Activated CD4-positive, alpha-beta T cell treated with anti-CD3 and anti-CD28 coated beads, Interleukin-10, Interleukin-2, amounts not matched to agents 100 ng/mL and 50 ng/mL, durations not matched to agents 16 hours and 8 hours (primary cell): ENCODE measurements at regions not wholly inside any gene's neighbourhood (a gene's known extent, or its start where the extent isn't known, plus 50 kb on each side); places are given as distances from the start of the nearest gene placed in this dataset.

Experiments
- DNase-seq: peaks from one replicate; pipeline ENCODE4 v3.0.0-alpha.2; 2020

DNA sequence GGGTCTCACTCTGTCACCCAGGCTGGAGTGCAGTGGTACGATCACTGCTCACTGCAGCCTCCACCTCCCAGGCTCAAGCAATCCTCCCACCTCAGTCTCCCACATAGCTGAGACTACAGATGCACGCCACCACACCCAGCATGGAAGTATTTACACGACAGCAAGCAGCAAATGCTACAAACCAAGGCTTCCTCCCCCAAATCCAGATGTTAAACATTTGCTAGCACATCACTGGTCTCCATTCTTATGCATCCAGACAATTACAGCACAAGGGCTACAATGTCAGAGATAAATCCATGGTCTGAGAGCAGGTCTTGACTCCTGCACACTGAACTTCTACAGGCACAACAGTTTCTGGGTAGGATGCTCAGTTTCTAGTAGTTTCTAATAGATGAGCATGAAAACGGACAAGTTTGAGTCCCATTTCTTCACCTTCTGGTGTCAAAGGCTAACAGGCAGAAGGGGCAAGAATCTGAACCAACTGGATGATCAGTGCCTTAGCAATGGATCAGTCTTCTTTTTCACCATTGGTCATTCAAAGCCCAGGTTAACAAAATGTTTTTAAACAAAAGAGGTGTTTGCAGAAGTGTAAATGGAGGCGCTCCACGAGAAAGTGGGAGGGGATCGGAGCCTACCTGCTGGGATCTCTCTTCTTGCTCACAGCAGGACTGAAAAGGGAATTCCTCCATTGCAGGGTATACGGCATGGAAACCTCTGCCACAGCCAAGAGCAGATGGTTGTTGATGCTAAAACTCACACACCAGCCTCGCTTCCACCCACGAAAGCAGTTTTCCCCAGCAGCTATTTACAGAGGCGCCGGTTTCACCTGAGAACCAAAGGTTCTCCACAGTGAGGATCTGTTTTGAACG lies 135.0 kb upstream of the ARL4C start:
- no peak for DNase-seq

DNA sequence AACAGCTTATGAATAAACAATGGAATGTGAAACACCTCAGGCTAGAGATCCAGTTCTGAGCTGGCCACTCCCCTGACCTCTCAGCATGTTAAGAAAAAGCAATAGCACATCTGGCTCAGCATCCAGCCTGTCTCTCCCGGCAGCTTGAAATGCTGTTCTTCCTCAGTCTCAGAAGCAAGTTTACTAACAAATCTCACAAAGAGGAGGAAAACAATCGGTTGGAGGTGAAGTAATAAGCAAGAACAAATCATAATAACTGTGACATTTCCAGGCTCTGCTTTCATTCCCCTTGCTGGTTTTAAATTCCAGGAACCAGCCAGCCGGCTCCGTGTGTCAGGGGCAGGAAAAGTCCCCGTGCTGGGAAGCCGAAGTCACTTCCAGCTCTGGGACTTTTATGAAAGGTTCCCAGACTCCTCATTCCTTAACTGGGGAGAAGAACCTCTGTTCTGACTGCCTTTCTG lies 133.9 kb upstream of the ARL4C start:
- no peak for DNase-seq

DNA sequence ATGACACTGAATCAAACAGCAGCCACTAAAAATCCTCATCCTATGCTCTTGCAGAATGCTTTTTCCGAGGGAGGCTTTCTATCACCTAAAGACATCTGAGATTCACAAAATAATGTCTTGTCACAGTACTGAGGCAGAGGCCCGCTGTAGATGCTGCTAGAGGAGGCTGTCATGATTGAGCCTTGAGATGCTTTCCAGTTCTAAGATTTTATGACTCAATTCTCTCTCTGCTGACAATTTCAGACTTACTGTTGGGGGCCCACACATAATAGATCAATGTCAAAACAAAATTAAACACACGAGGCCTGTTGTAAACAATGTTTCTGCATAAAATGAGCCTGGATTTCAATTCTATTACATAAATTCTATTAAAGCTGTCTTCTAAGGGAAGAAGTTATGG lies 132.7 kb upstream of the ARL4C start:
- no peak for DNase-seq

DNA sequence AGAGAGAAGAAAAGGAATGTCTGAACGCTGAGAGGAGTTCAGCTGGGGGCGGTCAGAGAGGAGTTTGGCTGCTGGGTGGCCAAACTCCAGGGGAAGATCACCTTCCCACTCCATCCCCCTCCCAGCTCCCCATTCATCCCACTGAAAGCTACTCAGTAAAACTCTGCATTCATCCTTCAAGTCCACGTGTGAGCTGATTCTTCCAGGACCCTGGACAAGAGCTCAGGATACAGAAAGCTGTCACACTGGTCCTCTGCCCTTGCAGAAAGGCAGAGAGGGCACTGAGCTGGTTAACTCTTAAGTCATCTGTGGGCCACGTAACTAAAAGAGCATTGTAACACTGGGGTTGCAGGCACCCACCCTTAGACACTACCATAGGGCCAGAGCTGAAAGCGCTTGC lies 132.1 kb upstream of the ARL4C start:
- DNase-seq, result no peak

DNA sequence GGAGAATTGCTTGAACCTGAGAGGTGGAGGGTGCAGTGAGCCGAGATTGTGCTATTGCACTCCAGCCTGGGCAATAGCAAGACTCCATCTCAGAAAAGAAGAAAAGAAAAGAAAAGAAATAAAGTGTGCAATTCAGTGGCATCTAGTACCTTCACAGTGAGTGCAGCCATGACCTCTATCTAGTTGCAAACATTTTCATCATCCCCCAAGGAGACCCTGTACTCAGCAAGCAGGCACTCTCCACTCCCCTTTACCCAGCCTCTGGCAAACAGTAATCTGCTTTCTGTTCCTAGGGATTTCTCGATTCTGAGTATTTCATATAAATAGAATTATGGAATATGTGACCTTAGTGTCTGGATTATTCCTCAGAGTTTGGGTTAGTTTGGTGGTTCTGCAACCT lies 130.4 kb upstream of the ARL4C start:
- no peak for DNase-seq

DNA sequence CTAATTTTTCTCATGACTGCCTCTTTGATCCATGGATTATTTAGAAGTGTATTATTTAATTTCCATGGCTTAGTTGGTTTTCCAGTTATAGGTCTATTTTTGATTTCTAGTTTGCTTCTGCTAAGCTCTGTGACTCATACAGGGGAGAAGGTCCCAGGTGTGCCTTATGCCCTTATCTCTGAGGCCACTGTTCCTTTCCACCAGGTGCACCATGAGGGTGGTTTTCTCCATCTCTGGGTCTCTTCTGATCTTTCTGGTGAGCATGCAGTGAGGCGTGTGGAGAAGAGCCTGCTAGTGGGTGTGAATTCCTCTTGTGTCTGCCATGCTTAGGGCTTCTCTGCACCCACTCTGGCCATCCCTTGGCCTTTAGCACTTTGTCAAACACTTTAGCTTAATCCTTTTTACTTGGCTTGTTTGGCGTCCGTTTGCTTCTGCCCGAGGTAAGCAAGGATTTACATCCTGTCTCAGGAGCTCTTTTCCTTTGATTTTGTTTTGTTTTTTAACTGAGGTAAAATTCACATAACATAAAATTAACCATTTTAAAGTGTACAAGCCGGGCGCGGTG lies 129.8 kb upstream of the ARL4C start:
- no peak for DNase-seq

DNA sequence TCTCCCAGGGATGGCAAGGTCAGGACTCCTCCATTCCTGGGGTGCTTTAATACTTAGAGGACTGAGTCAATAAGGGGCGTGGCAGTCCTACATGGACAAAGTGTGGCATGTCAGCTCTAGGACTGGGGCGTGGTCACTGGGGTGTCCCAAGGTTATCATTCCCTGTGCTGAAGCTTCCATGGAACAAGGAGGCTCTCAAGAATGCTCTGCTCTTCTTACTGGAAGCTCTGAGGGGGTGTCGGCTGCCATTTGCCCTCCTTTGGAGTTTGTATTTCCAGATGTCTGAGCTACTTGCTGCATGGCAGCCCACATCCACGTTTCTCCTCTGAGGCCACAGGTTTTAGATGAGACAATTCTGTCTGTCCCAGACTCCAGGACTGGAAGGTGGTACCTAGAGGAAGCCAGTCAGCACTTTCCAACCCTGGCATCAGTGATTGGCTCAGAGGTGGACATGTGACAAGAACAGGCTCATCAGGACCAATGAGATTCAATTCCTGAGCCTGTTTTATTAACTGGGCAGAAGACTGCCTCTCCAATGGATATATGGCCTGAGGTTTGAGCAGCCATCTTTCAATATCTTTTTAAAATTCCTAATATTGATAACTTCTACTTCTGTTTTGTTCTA lies 128.9 kb upstream of the ARL4C start:
- no peak for DNase-seq

DNA sequence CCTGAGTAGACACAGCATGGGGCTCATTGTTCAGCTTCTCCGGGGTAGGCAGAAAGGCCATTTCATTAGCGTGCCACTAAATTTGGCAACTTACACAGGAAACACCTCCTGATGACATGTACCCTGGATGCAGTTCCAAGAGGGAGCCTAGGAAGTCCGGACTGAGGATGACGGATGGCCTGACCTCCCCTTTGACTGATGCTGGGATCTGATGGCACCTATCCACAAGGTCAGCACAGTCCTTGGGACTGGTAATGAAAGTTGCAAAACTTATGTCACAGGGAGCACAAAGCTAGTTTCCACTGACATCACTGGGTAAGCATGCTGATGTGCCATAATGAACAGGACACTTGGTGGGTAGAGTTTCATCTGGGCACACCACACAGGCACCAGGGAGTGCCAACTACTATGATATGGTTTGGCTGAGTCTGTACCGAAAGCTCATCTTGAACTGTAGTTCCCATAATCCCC lies 126.7 kb upstream of the ARL4C start:
- no peak for DNase-seq

DNA sequence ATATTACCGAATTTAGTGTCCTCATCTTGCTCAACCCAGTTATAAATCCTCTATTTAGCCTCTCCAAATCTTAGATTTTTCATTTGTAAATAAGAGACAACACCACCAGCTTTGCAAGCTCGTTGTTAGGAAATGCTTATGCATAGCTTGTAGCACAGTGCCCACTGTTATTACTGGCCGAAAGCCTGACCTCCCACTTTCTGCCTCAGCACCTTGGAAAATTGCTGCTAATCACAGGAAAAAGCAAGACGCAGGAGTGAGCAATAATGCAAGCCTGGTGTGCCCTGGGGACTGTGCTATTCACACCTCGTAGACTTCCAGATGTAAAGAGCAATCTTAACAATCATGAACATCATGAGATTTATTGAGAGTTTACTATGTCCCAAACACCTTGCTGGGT lies 124.2 kb upstream of the ARL4C start:
- no peak for DNase-seq

DNA sequence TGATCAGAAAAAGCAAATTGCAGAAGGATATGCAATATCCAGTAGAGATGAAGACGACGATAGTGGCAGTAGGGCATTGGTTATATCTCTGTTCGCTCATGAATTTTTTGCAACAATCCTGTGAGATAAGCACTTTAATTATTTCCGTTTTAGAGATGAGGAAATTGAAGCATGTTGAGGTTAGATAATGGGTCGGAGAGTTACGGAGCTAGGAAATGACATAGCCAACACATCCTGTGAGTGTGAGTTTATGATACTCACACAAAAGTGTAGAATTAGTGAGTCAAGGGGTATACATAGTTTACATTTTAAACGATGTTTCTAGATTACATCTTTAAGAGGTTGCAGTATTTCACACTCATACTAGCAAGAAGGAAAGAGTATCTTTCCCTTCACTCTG lies 123.1 kb upstream of the ARL4C start:
- DNase-seq, result no peak

DNA sequence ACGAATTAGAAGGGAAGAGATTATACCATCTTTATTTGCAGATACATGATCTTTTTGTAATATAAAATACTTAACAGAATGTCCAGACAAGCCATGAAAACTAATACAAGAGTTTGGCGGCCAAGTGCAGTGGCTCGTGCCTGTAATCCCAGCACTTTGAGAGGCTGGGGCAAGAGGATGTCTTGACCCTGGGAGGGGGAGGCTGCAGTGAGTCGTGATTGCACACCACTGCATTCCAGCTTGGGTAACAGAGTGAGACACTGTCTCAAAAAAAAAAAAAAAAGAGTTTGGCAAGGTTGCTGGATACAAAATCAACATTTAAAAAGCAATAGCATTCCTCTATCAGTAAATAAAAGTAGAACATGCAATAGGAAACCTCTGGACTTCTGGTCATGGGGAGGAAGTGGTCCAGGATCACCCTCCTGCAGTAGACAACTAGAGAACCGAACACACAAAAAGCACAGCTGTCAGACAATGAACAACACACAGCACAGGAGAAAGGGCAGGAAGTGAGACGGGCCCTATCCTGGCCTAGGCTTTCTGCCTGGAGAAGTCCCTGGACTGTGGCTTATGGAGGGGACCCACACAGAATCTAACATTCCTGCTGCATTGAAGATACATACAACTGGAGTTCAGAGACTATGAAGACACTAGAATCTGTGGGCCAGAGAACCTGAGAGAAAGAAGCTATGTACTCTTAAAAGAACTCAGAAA lies 118.9 kb upstream of the ARL4C start:
- DNase-seq, result no peak

DNA sequence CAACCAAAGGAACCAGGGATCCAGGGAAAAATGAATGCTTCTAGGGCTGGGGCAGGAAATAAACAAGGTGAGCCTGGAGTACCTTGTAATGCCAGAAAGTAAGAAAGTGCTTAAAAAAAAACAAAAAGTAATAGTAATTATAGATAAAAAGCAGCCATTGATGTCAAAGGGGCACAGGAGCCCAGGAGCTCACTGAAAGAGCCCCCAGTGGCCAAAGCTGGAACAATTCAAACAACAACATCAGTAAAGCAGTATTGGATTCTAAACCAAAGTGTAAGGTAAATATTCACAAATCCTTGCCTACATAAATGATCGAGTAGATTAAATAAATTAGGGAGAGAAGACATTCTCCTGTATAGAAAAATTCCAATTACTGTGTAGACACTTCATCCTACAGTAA lies 114.3 kb upstream of the ARL4C start:
- peak; percentile 7 for DNase-seq

DNA sequence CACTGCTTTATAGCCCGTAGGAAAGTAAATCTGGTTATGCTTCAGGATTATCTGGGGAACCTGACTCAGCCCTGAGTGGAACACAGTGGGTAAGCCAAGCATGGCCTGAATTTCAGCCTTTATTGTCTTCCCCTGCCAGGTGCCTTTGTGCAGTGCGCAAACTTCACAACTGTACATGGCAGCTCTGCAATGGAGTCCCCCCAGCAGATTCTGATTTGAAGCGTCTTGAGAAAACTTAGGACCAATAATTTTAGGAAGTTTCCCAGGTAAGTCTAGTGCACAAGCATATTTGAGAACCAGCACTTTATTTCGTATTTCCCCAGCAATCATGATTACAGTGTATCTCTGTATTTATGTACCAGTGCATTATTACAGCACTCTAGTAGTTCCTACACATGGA lies 112.1 kb upstream of the ARL4C start:
- no peak for DNase-seq

DNA sequence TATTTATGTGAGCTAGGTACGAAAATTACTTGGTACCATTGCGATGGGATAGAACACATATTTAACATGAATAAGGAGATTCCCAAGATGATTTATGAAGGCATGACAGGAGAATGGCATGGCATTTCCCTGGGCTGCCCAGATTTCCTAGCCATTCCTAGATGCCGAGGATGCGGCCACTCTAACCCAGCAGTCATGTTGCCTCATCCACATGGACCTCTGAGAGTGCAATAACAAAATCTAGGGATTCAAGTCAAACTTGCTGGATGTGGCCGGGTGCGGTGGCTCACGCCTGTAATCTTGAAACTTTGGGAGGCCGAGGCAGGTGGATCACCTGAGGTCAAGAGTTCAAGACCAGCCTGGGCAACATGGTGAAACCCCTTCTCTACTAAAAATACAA lies 110.8 kb upstream of the ARL4C start:
- DNase-seq, result no peak

DNA sequence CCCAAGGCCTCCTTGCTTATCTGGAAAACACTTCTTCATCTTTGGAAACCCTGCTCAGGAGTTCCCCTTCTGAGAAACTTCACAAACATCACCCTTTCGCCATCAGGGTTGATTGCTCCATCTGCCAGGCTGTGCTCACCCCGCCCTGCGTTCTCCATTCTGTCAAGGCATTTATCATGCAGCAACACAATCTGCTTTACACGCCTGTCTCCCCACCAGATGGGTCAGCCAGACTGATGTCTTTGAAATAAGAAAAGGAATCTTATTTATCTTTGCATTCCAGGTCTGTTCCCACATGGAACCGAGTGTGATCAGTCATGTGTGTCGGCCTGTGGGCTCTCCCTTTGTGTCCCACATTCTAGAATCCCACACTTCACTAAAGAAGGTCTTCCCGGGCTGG lies 110.0 kb upstream of the ARL4C start:
- DNase-seq, result no peak

DNA sequence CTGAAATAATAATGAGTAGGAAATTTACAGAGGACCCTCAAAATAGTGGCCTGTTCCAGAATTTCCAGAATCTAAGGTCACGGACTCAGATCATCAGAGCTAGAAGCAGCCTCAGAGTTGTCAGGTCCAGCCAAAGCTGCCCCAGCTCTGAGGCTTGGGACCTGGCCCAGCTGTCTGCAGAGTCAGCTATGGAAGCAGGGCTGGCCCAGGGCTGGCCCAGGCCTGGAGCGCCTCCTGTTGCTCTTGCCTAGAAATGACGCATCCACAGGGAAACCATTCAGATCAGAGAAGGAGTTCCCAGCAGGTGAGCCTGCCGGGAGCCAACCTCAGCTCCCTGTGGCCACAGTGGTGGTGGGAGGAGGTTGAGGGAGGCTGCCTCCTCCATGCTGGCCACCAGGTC lies 106.7 kb upstream of the ARL4C start:
- DNase-seq, result no peak

DNA sequence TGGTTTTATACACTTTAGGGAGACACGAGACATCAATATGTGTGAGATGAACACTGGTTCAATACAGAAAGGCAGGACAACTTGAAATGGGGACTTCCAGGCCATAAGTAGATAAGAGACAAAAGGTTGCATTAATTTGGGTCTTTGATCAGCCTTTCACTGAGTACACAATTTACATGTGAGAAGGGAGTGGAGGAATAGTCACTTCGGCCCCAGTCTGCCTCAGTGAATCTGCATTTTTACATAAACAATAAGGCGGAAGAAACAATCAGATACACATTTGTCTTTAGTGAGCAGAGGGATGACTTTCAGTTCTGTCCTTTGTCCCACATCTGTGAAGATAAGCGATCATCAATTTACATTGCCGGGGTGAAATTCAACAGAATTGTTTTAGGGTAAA lies 104.3 kb upstream of the ARL4C start:
- DNase-seq, result no peak

DNA sequence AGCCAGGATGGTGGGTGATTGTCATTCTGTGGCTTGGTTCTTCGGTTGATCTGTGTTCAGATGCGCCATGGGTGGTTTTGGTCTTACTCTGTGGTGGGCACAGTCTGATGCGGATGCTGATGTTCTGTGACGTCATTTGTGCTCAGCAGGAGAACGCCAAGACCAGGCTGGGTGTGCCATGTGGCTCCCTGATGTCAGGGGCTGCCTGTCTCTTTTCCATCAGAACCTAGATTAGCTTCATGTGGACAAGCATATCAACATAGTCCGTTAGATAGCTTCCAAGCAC lies 100.6 kb upstream of the ARL4C start:
- DNase-seq, result no peak

DNA sequence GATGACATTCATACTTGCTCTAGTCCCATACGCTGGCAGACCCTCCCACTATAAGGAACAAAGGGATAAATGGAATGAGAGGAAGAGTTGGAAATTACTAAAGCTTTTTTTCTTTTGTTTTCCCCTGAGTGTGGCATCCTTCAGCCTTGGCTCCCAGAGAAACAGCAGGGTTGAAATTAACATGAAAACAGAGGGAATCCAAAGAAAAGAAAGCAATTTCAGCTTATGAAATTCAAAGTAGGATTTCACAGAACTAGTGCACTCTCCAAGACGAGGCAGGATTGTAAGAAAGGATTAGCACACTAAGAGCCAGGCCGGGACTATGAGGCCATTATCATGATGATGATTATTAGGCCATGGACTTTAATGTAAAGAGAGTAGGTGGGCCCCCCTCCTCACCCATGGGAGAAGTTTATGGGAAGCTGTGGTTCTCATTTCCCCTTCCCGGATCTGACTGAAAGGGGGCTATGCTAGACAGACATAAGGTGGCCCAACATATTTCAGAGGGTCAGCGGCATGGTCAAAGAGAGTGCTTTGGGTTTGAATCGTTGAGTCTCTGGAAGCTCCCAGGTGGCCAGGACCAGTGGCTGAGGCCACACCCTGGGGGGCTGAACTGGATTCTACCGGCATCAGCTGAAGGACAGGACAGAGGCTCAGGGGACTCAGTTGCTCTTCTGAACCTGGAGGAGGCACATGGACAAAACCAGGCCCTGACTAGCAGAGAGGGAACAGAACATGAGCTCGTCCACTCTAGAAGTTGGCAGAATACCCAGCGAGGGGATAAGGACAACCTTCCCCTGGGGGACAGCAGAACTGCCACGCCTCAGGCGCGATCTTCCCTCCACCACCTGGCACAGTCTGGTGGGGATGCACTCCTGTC lies 100.1 kb upstream of the ARL4C start:
- DNase-seq, result no peak

DNA sequence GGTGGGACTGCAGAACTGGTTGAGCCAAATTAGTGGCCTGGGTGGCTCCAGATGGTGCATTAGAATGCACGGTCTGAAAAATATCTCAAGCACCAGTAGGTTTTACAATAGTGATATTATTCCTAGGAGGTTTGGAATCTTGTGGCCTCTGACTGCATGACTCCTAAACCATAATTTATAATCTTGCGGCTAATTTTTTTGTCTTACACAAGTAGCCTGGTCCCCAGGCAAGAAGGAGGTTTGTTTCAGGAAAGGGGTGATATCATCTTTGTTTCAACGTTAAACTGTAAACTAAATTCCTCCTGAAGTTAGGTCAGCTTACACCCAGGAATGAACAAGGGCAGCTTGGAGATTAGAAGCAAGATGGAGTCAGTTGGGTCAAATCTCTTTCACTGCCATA lies 98.9 kb upstream of the ARL4C start:
- DNase-seq, result no peak

DNA sequence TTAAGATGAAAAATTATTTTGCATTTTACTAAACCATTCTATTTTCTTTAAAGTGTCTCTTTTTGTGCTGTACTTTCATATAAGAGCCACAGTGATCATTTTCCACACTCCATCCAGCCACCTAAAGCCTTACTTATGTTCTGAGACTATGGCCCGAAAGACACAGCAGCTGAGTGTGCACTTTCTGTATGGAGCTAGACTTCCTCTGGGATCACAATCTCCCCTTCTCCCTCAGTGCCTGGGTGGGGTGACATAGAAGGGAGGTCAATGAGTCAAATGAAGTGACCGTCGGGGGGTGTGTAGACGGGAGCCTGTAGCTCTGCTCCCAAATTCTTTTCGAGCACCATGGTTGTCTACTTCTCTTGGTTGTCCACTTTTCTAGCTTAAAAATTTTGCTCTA lies 97.8 kb upstream of the ARL4C start:
- DNase-seq, result no peak

DNA sequence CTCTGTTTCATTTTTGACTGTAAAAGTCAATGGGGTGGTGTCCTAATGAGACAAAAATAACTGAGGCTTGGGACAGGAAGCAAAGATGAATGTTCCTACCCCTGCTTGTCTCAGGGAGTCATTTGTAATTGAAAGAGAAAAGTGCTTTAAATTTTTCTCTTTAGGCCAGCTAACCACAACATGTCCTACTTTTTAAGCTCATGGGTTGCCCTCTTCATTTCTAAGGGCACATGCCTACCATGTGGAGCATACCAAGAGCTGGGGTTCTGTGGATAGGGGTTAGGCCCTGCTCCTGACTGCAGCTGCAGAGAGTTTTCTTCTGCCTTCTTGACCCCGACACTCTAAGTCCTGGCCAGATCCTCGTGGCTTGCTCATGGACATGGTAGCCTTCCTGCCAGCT lies 96.8 kb upstream of the ARL4C start:
- no peak for DNase-seq

DNA sequence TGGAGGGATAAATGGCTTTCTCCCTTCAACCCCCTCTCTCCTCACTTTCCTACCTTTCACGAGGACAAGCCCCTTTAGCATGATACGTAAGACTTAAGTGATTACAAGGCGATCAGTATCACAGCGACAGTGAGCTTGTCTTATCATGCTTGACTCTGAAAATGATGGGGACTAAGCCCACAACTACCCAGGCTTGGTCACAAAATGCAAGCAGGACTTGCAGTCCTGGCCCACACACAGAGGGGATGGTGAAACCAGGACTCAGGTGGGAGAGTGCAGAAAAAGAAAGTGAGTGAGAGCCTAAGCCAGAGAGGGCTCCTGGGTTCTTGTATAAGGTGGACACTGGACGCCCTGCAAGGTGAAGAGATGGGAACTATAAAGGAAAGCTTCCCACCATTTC lies 95.7 kb upstream of the ARL4C start:
- no peak for DNase-seq
